Sigmoid colon (tissue), 6 donors: ENCODE measurements at regions not wholly inside any gene's neighbourhood (a gene's known extent, or its start where the extent isn't known, plus 50 kb on each side); places are given as distances from the start of the nearest gene placed in this dataset.
A peak's percentile ranks its signal among the peaks of the same experiment; 100 is the strongest.
"Not testable (repeated sequence)": the region's sequence is repeated elsewhere in the genome, so short reads cannot be mapped to it uniquely, and the experiment has no call there.

ENCODE experiments used
- DNase-seq: peaks from one replicate; pipeline ENCODE4 v3.0.0-alpha.2; 2019
- H3K27ac ChIP-seq, 4 donors: fragments of 200-600 bp; sonication (generic); one replicate each; pipeline ENCODE4 v1.5.1; 2016 to 2019; ENCODE audit warnings: mild to moderate bottlenecking in 1 of 4
- H3K27me3 ChIP-seq, 3 donors: fragments of 200-600 bp; sonication (generic); one replicate each; pipeline ENCODE4 v1.5.1; 2019; ENCODE audit warnings: mild to moderate bottlenecking in 1 of 3
- H3K36me3 ChIP-seq, 4 donors: fragments of 200-600 bp; sonication (generic); one replicate each; pipeline ENCODE4 v1.5.1; 2016 to 2019
- H3K4me1 ChIP-seq, 4 donors: fragments of 200-600 bp; sonication (generic); one replicate each; pipeline ENCODE4 v1.5.1; 2017 to 2019
- H3K4me3 ChIP-seq, 4 donors: fragments of 200-600 bp; sonication (generic); one replicate each; pipeline ENCODE4 v1.5.1; 2017 to 2019; ENCODE audit warnings: mild to moderate bottlenecking in 2 of 4, moderate library complexity in 1 of 4
- H3K9me3 ChIP-seq, 4 donors: fragments of 200-600 bp in 3 of 4; sonication (generic) in 3 of 4; one replicate each; pipeline versions ENCODE4 v1.5.1 to v1.6.1; 2013 to 2019
- EP300 ChIP-seq, 4 donors: sonication (generic); formaldehyde crosslinking; IDR thresholded peaks; one replicate each; pipeline ENCODE4 v1.6.1; 2017; ENCODE audit warnings: antibody characterized with exemption in 4 of 4
- POLR2A ChIP-seq, 2 donors: fragments of 450-650 bp; IDR thresholded peaks; one replicate each; pipeline ENCODE4 v1.6.1; 2016; ENCODE audit warnings: antibody characterized with exemption in 2 of 2, mild to moderate bottlenecking in 2 of 2, moderate library complexity in 2 of 2
- POLR2AphosphoS5 ChIP-seq, 4 donors: sonication (generic); formaldehyde crosslinking; IDR thresholded peaks; one replicate each; pipeline ENCODE4 v1.6.1; 2017; ENCODE audit warnings: antibody characterized with exemption in 4 of 4
- WGBS, 2 donors: extraction: QIAGEN DNeasy Blood & Tissue Kit; methylation state at CpG; one replicate each; pipeline ENCODE4 v1.1.7; 2013; 5-methylcytosine and 5-hydroxymethylcytosine counted together
- intact Hi-C: fragments of 100-400 bp; cut with DNase I; formaldehyde crosslinking; loops from one replicate; pipeline ENCODE4 v1.15.1; 2023
- TF ChIP-seq, protein P1 (sequence below), 4 experiments: fragments of 450-650 bp in 3 of 4; fragments of 200-600 bp in 1 of 4; IDR thresholded peaks; one replicate each; pipeline ENCODE4 v1.5.1; 2016 to 2019; ENCODE audit warnings: antibody characterized with exemption in 4 of 4, mild to moderate bottlenecking in 3 of 4, moderate library complexity in 2 of 4
- donor health status: healthy with polysubstance abuse.
- donor health status: healthy.

DNA sequence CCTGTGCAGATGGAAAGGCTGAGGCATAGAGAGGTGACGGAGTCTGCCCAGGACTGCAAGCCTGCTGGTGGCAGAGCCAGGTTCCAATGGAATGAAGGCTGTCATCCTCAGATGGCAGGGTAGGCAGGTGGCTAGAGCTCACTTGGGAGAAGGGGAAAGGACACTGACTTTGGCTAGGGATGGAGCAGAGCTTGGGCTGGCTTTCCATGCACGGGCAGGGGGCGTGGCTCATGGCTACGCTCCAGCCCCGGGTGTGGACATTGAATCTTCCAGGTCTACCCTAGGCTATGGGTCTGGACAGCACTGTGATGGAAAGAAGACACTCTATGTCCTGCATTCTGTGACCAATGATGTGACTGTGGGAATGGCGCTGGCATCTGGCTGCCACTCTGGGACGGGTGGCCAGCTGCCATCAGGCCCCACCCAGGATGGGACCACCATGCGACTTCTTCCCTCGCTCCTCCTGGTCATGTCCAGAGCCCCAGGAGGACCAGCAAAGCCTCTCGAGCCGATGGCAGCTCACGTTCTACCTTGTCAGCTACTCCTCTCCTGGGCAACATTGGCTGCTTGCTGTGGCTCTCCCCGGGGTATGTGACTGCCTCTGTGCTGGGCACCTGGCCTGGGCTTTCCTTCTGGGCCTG is 398.7 kb downstream of the TMEM121 start:
- peak; percentile 41 for DNase-seq
- intact Hi-C loops: no loop called here
- H3K36me3 ChIP-seq: no peaks in the 10 kb centered on the region
- H3K4me3 ChIP-seq: no peak overlapping the region
- TF ChIP-seq POLR2AphosphoS5 (IDR thresholded peaks at IDR 0.05) (no peak), POLR2A (IDR thresholded peaks at IDR 0.05) (no peak), EP300 (IDR thresholded peaks at IDR 0.05) (no peak)
- TF ChIP-seq, protein P1, sequence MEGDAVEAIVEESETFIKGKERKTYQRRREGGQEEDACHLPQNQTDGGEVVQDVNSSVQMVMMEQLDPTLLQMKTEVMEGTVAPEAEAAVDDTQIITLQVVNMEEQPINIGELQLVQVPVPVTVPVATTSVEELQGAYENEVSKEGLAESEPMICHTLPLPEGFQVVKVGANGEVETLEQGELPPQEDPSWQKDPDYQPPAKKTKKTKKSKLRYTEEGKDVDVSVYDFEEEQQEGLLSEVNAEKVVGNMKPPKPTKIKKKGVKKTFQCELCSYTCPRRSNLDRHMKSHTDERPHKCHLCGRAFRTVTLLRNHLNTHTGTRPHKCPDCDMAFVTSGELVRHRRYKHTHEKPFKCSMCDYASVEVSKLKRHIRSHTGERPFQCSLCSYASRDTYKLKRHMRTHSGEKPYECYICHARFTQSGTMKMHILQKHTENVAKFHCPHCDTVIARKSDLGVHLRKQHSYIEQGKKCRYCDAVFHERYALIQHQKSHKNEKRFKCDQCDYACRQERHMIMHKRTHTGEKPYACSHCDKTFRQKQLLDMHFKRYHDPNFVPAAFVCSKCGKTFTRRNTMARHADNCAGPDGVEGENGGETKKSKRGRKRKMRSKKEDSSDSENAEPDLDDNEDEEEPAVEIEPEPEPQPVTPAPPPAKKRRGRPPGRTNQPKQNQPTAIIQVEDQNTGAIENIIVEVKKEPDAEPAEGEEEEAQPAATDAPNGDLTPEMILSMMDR (IDR thresholded peaks at IDR 0.05): no peak
- no peaks in the 10 kb centered on the region for H3K4me1 ChIP-seq
- H3K27ac ChIP-seq: no peak overlapping the region
- no peaks in the 10 kb centered on the region for H3K27me3 ChIP-seq
- H3K9me3 ChIP-seq: no peaks in the 10 kb centered on the region
- WGBS, 2 donors: 81 to 90% methylated on average over 13 of the region's 13 CpGs

DNA sequence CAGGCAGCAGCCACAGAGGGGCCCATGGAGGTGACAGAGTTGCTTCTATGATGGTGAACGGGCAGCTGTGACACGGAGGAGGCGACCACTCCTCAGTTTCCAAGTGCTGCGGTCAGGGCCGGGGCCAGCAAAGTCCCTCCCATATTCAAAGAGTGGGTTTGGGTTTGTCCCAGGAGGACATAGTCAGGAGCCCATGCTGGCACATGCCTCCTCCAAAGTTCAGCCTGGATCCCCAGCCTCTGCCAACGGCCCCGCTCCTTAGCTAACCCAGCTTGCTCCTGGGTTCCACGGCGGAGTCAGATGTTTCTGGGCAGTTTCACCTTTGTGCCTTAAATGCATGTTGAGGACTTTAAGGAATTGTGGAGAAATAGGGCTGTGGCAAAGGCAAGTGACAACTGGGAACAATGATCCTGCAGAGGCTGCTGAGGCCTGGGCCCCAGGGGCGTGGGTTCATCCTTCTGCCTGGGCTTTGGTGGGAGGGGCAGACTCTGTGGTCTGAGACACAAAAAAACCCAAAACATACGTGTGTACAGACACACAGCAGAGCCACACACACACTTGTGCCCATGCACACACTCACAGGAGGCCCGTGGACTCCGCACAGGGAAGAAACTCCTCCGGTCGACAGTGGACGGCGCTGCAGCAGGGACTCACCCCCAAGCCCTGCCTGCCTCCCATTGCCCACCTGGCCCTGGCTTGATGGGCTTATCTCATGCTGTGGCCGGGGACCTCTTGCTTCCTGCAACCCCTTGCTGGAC is 399.4 kb downstream of the TMEM121 start:
- peak; percentile 30 for DNase-seq
- 86% methylated on average over 18 of the region's 18 CpGs for WGBS, 2 donors

DNA sequence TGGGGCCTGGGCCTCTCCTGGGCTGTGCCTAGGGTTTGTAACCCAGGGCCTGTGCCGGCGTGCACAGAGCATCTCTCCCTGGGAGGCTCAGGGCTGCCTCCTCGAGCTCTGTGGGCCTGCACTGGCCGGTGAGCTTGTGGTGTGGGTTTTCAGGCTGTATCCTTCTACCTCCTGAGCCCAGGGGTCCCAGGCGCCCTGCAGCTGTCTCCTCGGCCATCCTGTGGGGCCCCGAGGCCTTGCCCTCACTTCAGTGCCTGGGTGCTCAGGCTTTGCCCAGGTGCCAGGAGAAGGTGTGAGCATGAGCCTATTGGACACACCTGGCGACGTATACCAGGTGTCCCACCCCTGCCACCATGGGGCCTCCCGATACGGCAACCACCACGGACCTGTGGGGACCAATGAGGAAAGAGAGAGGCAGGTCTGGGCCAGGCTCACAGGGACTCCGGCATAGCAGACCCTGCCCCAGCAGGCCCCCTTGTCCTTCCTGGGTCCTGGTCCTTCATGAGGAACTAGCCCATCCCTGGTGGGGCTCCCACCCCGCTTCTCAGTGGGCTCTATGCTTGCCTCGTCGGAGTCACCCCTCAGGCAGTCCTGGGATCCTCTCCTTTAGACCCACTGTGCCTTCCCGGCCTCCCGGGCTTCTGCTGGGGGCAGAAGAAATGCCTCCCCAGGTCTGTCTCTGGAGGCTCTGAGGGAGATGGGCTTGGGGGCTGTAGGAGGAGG is 400.2 kb downstream of the TMEM121 start:
- peak; percentile 57 for DNase-seq
- no peaks in the 10 kb centered on the region for H3K27me3 ChIP-seq
- 78 to 83% methylated on average over 18 of the region's 18 CpGs for whole genome bisulfite sequencing, 2 donors
- no peaks in the 10 kb centered on the region for H3K4me1 ChIP-seq
- H3K9me3 ChIP-seq: no peaks in the 10 kb centered on the region
- intact Hi-C loops: no loop called here
- no peak overlapping the region for H3K4me3 ChIP-seq
- TF ChIP-seq POLR2AphosphoS5 (IDR thresholded peaks at IDR 0.05): no peak
- no peak for TF ChIP-seq POLR2A (IDR thresholded peaks at IDR 0.05)
- TF ChIP-seq, protein P1 (IDR thresholded peaks at IDR 0.05): no peak
- TF ChIP-seq EP300 (IDR thresholded peaks at IDR 0.05): no peak
- H3K27ac ChIP-seq: no peak overlapping the region
- H3K36me3 ChIP-seq: no peaks in the 10 kb centered on the region

More for the DNA sequence above, 399.4 kb downstream of the TMEM121 start:
- Histone ChIP-seq H3K36me3 (no peaks in the 10 kb centered on the region), H3K27me3 (no peaks in the 10 kb centered on the region), H3K4me3 (no peak overlapping the region), H3K27ac (no peak overlapping the region), H3K9me3 (no peaks in the 10 kb centered on the region), H3K4me1 (no peaks in the 10 kb centered on the region)
- TF ChIP-seq EP300 (IDR thresholded peaks at IDR 0.05): no peak
- TF ChIP-seq, protein P1 (IDR thresholded peaks at IDR 0.05): no peak
- no peak for TF ChIP-seq POLR2A (IDR thresholded peaks at IDR 0.05)
- TF ChIP-seq POLR2AphosphoS5 (IDR thresholded peaks at IDR 0.05): no peak
- intact Hi-C loops: no loop called here

DNA sequence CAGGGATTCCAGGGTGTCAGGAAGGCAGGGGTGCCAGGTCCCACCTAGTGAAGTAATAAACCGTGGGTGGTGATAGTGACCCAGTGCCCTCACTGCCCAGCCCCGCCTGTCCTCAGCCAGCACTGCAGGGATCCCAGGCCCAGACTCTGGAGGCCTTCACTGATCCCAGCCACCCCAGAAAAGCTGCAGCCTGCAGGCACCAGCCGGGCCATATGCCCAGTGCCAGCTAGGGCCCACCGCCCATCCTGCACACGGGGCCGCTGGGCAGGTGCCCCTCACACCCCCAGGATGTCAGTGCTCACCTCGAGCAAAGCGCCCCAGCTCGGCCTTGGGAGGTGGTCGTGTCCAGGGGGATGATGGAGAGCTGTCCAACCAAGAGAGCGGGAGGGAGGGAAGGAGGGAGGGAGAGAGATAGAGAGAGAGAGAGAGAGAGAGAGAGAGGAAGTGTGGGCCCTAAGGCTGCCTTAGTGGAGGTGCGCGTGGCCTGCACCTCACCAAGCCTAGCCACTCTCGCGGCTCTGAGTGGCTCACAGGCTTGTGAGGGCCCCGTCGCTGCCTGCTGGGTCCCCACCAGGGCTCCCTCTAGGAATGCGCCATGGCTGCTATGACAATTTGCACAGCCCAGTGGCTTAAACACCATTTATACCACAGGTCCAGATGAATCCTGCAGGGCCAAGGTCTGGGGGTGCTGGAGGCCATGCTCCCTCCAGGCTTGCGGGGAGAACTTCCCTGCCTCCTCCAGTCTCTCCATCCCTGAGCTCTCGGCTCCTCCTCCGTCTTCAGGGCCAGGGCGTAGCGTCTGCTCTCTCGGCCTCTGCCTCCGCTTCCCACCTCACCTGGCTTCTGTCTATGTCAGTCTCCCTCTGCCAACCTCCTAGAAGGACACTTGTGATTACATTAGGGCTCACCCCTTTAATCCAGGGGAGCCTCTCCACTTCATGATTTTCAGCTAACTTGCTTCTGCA is 401.0 kb downstream of the TMEM121 start:
- 73 to 77% methylated on average over 25 of the region's 25 CpGs for WGBS, 2 donors

DNA sequence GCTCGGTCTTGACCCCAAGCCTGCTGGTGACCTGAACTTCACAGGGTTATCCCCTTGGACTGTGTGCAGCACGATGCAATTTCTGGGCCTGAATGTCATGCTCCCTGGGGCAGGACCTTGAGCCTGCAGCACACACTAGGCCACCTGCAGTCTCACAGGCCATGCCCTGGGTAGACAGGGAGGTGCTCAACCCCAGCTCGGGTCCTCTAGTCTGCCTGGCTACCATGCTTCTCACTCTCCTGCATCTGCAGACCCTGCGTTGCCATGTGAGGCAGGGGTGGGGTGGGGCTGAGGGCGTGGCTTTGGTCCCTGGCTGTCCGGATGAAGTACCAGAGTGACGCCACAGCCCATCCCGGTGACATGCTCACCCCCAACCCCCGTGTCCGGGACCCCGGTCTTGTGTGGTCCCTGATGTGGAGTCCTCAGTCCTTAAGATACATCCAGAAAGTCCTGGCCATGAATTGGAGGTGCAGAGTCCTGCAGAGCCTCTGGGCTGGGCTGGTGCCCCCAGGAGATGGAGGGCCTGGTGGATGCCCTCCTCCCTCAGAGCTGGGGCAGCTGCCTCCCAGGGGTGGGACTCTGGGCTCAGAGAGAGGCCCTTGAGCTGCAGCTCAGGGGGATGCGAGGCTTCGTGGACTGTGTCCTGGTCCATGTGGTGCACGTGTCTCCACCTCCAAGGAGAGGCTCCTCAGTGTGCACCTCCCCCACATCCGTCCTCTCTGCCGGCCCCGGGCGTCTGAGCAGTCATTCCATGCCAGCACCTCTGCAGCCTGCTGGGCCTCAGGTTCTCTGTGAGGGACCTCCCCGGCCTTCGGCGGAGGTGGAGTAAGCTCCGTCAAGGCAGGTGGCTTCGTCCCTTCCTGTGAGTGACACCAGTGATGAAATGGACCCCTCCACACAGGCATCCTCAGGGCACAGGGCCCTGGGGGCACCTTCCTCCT is 402.1 kb downstream of the TMEM121 start:
- H3K27me3 ChIP-seq, H3K4me1 ChIP-seq, intact Hi-C loops, H3K27ac ChIP-seq, H3K36me3 ChIP-seq, H3K4me3 ChIP-seq, H3K9me3 ChIP-seq: not testable (repeated sequence)
- 59 to 68% methylated on average over 23 of the region's 23 CpGs for WGBS, 2 donors
- peak; percentile 42 for DNase-seq

More for the DNA sequence above, 401.0 kb downstream of the TMEM121 start:
- DNase-seq: peak; percentile 46
- no peak for TF ChIP-seq POLR2AphosphoS5 (IDR thresholded peaks at IDR 0.05)
- TF ChIP-seq EP300 (IDR thresholded peaks at IDR 0.05): no peak
- TF ChIP-seq, protein P1 (IDR thresholded peaks at IDR 0.05): no peak
- TF ChIP-seq POLR2A (IDR thresholded peaks at IDR 0.05): no peak
- H3K27ac ChIP-seq: no peak overlapping the region
- intact Hi-C loops: no loop called here
- H3K4me1 ChIP-seq: no peaks in the 10 kb centered on the region
- no peaks in the 10 kb centered on the region for H3K9me3 ChIP-seq
- no peak overlapping the region for H3K4me3 ChIP-seq
- no peaks in the 10 kb centered on the region for H3K27me3 ChIP-seq
- no peaks in the 10 kb centered on the region for H3K36me3 ChIP-seq
